ENCODE measurements at regions not wholly inside any gene's neighbourhood (a gene's known extent, or its start where the extent isn't known, plus 50 kb on each side); places are given as distances from the start of the nearest gene placed in this dataset.

- no peak for DNase-seq
- Histone ChIP-seq H3K4me2 (no peak overlapping the region), H3K9ac (no peak overlapping the region), H3K4me1 (ENCODE audit: control insufficient read depth in 1 of 2, insufficient read depth in 2 of 2, low read depth in 1 of 2, low read length in 1 of 2) (peaks cover 3 to 31% of the 10 kb centered on the region in 2 experiments), H3K79me2 (ENCODE audit: insufficient read depth) (no peaks in the 10 kb centered on the region), H3K27ac (ENCODE audit: low read depth in 2 of 2, low read length in 1 of 2) (peak overlapping the region in 1 of 2 experiments; percentile 96; a peak in 2 of 4 replicates), H3K27me3 (ENCODE audit: insufficient read depth) (no peaks in the 10 kb centered on the region), H3K36me3 (replicated peaks in 1 of 2; ENCODE audit: control insufficient read depth in 1 of 2, insufficient read depth in 2 of 2, low read length in 1 of 2) (no peaks in the 10 kb centered on the region), H3K9me3 (no peaks in the 10 kb centered on the region), H4K20me1 (ENCODE audit: insufficient read depth) (no peaks in the 10 kb centered on the region), H2AFZ (ENCODE audit: low read depth) (no peak overlapping the region), H3F3A (replicated peaks; ENCODE audit: insufficient read depth) (peaks cover 30% of the 10 kb centered on the region), H3K4me3 (ENCODE audit: low read depth in 2 of 2, low read length in 1 of 2) (no peak overlapping the region), H3K9me2 (no peaks in the 10 kb centered on the region)
- 68% methylated on average over 6 of the region's 6 CpGs for WGBS (ENCODE audit: low lambda C conversion rate)
- ChIA-PET POLR2A (no interaction called here), CTCF (no interaction called here)
- TF ChIP-seq TCF12 (IDR thresholded peaks at IDR 0.05) = peak; percentile 11; the same call in 1 of the 2 replicates
- TF ChIP-seq FOXM1 (IDR thresholded peaks at IDR 0.05; ENCODE audit: low read depth) = no peak
- no peak for TF ChIP-seq SMC3 (IDR thresholded peaks at IDR 0.05; ENCODE audit: low read depth, low read length)
- TF ChIP-seq RFX5 (IDR thresholded peaks at IDR 0.05; ENCODE audit: low read length) = no peak
- TF ChIP-seq NFIC (IDR thresholded peaks at IDR 0.05; ENCODE audit: borderline replicate concordance) = no peak
- no peak for TF ChIP-seq TEAD4 (IDR thresholded peaks at IDR 0.05; ENCODE audit: borderline replicate concordance, insufficient read depth)
- TF ChIP-seq RXRA (IDR thresholded peaks at IDR 0.05; ENCODE audit: borderline replicate concordance, low read depth) = no peak
- TF ChIP-seq ELF1 (IDR thresholded peaks at IDR 0.05) = no peak
- no peak for TF ChIP-seq ZBTB33 (IDR thresholded peaks at IDR 0.05; ENCODE audit: borderline replicate concordance, low read depth)
- 0 out of 4 replicates have a peak, but pooled peaks of 1 of the 2 experiments have one; percentile 11 for TF ChIP-seq EP300 (IDR thresholded peaks at IDR 0.05; ENCODE audit: borderline replicate concordance in 1 of 2, low read depth in 1 of 2, low read length in 1 of 2)
- no peak for TF ChIP-seq RCOR1 (IDR thresholded peaks at IDR 0.05; ENCODE audit: low read length)
- no peak for TF ChIP-seq SIN3A (IDR thresholded peaks at IDR 0.05; ENCODE audit: borderline replicate concordance, low read depth, low read length)
- peak; percentile 17; the same call in 1 of the 2 replicates for TF ChIP-seq FOSL2 (IDR thresholded peaks at IDR 0.05; ENCODE audit: borderline replicate concordance, low read depth)
- no peak for TF ChIP-seq MEF2A (IDR thresholded peaks at IDR 0.05; ENCODE audit: borderline replicate concordance, low read depth)
- TF ChIP-seq REST (IDR thresholded peaks at IDR 0.05; ENCODE audit: low read depth, low read length) = no peak
- no peak for TF ChIP-seq JUND (IDR thresholded peaks at IDR 0.05)
- no peak for TF ChIP-seq GATA2 (CRISPR knock-in tag; IDR thresholded peaks at IDR 0.05)
- TF ChIP-seq PBX3 (IDR thresholded peaks at IDR 0.05) = peak; percentile 70
- TF ChIP-seq CTCF (IDR thresholded peaks at IDR 0.05) = peak; percentile 8; the same call in 1 of the 2 replicates
- TF ChIP-seq RAD21 (IDR thresholded peaks at IDR 0.05; ENCODE audit: low read length) = no peak
- no peak for TF ChIP-seq EZH2phosphoT487 (IDR thresholded peaks at IDR 0.05; ENCODE audit: borderline replicate concordance, low read depth)
- no peak for TF ChIP-seq USF2 (IDR thresholded peaks at IDR 0.05; ENCODE audit: borderline replicate concordance, low read depth, low read length)
- TF ChIP-seq IRF3 (IDR thresholded peaks at IDR 0.05; ENCODE audit: low read depth, low read length) = no peak
Observed at GRCh38 chr9:86735772-86736458, 211.4 kb downstream of the GAS1 start.

All from SK-N-SH (cell line).